ENCODE measurements at regions not wholly inside any gene's neighbourhood (a gene's known extent, or its start where the extent isn't known, plus 50 kb on each side); places are given as distances from the start of the nearest gene placed in this dataset.

- TF ChIP-seq CTCF (IDR thresholded peaks at IDR 0.05; ENCODE audit: insufficient read depth, low read length) (no peak), GABPA (IDR thresholded peaks at IDR 0.05; ENCODE audit: low read depth) (no peak), REST (IDR thresholded peaks at IDR 0.05; ENCODE audit: insufficient replicate concordance, low read depth) (no peak), POLR2AphosphoS5 (IDR thresholded peaks at IDR 0.05; ENCODE audit: low read depth) (no peak), SPI1 (IDR thresholded peaks at IDR 0.05; ENCODE audit: borderline replicate concordance, low read depth) (no peak)
Measured at GRCh38 chr4:155479835-155480234, 103.1 kb upstream of the MAP9 start.
